RWPE1 (cell line): ENCODE measurements at regions not wholly inside any gene's neighbourhood (a gene's known extent, or its start where the extent isn't known, plus 50 kb on each side); places are given as distances from the start of the nearest gene placed in this dataset.

Experiments
- CTCF ChIA-PET: fragments of 350-600 bp; sonication (Branson Sonifier 250); formaldehyde crosslinking; extraction: SDS; loops from one replicate; lab custom pipeline; 2021; lab: Yijun Ruan, JAX
- POLR2A ChIA-PET: fragments of 400-600 bp; formaldehyde crosslinking; extraction: SDS; loops from one replicate; lab custom pipeline; 2020; ENCODE audit warnings: antibody characterized with exemption; ENCODE audit not compliant: low non-redundant PET; lab: Yijun Ruan, JAX
- DNase-seq: peaks from one replicate; pipeline ENCODE4 v3.0.0; 2012; ENCODE audit warnings: low spot score
- H3K27ac ChIP-seq: fragments of 450-650 bp; 2 replicates; pipeline ENCODE4 v1.5.1; 2017
- CTCF ChIP-seq: fragments of 450-650 bp; conservative IDR thresholded peaks from 2 replicates; pipeline ENCODE4 v1.5.1; 2017; ENCODE audit warnings: low read depth, mild to moderate bottlenecking

DNA sequence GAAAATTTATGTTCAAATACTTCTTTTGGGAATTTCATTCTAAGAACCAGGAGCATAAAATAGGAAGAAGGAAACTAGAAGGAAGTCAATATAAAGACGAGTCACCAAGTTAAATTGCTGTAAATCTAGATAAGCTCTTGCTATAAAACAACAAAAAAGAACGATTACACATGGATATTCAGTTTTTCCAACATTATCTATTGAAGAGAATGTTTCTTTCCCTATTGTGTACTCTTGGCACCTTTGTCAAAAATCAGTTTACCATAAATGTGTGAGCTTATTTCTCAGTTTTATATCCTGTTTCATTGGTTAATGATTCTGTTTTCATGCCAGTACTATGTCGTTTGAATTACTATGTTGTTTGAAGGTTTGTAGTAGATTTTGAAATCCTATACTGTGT, 536.3 kb upstream of the MKI67 start:
- ChIA-PET POLR2A (no interaction called here), CTCF (interaction anchor here (0.7 kb wide), 1 partner anchor 568 kb away, joined by 3 read pairs; no protein-coding TSS in a partner anchor)
- no peak overlapping the region for H3K27ac ChIP-seq
- TF ChIP-seq CTCF = no peak
- no peak for DNase-seq

DNA sequence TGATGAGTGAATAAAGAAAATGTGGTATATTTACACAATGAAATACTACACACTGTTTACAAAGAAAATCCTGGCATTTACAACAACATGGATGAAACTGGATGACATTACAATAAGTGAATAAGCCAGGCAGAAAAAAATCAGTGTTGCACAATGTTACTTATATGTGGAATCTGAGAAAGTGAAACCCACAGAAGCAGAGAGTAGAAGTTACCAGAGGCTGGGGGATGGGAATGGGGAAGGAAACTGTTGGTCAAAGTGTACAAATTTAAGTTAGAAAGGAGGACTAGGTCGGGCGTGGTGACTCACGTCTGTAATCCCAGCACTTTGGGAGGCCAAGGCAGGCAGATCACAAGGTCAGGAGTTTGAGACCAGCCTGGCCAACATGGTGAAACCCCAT, 538.5 kb upstream of the MKI67 start:
- ChIA-PET CTCF (no interaction called here), POLR2A (no interaction called here)
- TF ChIP-seq CTCF = no peak
- H3K27ac ChIP-seq = no peak overlapping the region
- DNase-seq = no peak

DNA sequence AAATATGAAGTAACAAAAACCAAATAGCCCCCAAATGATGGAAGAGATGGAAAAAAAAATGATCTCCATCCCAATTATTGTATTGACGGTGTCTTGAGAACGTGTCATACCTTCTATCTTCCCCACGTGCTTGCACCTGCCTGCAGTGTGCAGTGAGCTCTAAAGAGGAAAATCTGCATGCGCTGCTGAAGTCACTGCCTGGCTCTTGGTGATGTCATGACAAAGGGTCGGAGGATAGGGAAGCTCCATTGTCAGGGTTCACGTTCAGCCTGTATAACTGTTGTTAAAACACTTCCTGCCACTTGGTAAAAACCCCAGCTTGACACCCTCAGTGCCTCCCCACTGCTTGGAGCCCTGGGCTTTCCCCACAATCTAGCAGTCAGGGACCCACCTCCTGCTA, 549.2 kb upstream of the MKI67 start:
- no peak for DNase-seq
- no peak for TF ChIP-seq CTCF
- POLR2A ChIA-PET = no interaction called here
- CTCF ChIA-PET = interaction anchor here (0.6 kb wide), 1 partner anchor 64 kb away, joined by 6 read pairs; no protein-coding TSS in a partner anchor
- H3K27ac ChIP-seq = no peak overlapping the region

- CTCF ChIA-PET = interaction anchor here (0.6 kb wide), 1 partner anchor 21 kb away, joined by 3 read pairs; no protein-coding TSS in a partner anchor
- POLR2A ChIA-PET = no interaction called here
- no peak overlapping the region for H3K27ac ChIP-seq
- DNase-seq = no peak
- TF ChIP-seq CTCF = no peak
These were observed 553.9 kb upstream of the MKI67 start for GRCh38 chr10:128680116-128680515.

- no peak overlapping the region for H3K27ac ChIP-seq
These were observed 558.0 kb upstream of the MKI67 start for GRCh38 chr10:128684215-128684614.

DNA sequence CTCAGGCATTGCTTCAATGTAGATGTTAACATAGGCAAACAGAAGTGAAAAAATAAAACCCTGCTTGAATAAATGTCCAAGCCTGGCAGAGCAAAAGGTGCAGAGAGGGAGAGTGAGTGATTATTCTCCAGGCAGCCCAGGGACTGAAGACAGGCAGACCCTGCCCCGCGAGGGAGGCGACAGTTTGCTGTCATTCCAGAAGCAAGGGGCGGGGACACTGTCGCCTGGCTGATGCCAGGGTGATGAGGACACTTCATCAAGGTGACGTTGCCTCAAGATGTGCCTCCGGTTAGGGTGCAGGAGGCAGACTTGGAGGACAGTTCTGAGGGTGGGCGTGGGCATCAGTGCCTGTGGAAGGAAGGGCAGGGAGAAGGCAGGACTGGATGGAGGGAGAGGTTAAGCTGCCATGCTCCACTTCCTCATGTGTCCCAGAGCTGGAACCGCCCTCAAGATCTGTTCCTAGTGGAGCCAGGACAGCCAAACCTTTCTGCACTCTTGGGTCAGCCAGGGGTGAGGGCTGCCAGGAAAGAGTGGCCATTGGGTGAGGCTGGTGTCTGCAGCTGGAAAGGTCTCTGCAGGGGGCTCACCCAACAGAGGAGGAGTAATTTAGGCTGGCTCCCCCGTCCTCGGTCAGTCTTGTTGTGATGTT, 560.5 kb upstream of the MKI67 start:
- no peak for TF ChIP-seq CTCF
- POLR2A ChIA-PET = no interaction called here
- DNase-seq = no peak

More at GRCh38 chr10:128684215-128684614, 558.0 kb upstream of the MKI67 start:
- ChIA-PET POLR2A (no interaction called here), CTCF (no interaction called here)
- DNase-seq = no peak
- no peak for TF ChIP-seq CTCF

More for the DNA sequence above, 560.5 kb upstream of the MKI67 start:
- CTCF ChIA-PET = no interaction called here
- no peak overlapping the region for H3K27ac ChIP-seq
